ENCODE measurements at regions not wholly inside any gene's neighbourhood (a gene's known extent, or its start where the extent isn't known, plus 50 kb on each side); places are given as distances from the start of the nearest gene placed in this dataset.
A peak's percentile ranks its signal among the peaks of the same experiment; 100 is the strongest.

- H3K9me3 ChIP-seq = no peaks in the 10 kb centered on the region
- intact Hi-C loops (cut with DNase I) = no loop called here
- H3K4me1 ChIP-seq = peaks cover 8% of the 10 kb centered on the region
- no peaks in the 10 kb centered on the region for H3K27me3 ChIP-seq
- H3K9ac ChIP-seq (ENCODE audit: low read depth in 2 of 2, low read length in 2 of 2) = no peak overlapping the region
- no peak for TF ChIP-seq CTCF (IDR thresholded peaks at IDR 0.05)
- no peak for DNase-seq
- H3K27ac ChIP-seq = peak overlapping the region; percentile 79
- H3K36me3 ChIP-seq = no peaks in the 10 kb centered on the region
- no peak overlapping the region for H3K4me3 ChIP-seq
Measured at GRCh38 chr1:9438431-9439073, 100.7 kb upstream of the SLC25A33 start.

GRCh38 chr1:9439074-9439761 is 100.0 kb upstream of the SLC25A33 start:
- DNase-seq = peak; percentile 40
- no peaks in the 10 kb centered on the region for H3K36me3 ChIP-seq
- H3K4me1 ChIP-seq = peaks cover 8% of the 10 kb centered on the region
- TF ChIP-seq CTCF (IDR thresholded peaks at IDR 0.05) = no peak
- no peaks in the 10 kb centered on the region for H3K27me3 ChIP-seq
- no peak overlapping the region for H3K9ac ChIP-seq (ENCODE audit: low read depth in 2 of 2, low read length in 2 of 2)
- H3K27ac ChIP-seq = peak overlapping the region; percentile 79
- intact Hi-C loops (cut with DNase I) = no loop called here
- no peak overlapping the region for H3K4me3 ChIP-seq
- H3K9me3 ChIP-seq = no peaks in the 10 kb centered on the region

GRCh38 chr1:9440261-9440660 is 99.0 kb upstream of the SLC25A33 start:
- H3K27ac ChIP-seq = no peak overlapping the region
- no peaks in the 10 kb centered on the region for H3K27me3 ChIP-seq
- H3K9me3 ChIP-seq = no peaks in the 10 kb centered on the region
- TF ChIP-seq CTCF (IDR thresholded peaks at IDR 0.05) = no peak
- DNase-seq = no peak
- no peak overlapping the region for H3K9ac ChIP-seq (ENCODE audit: low read depth in 2 of 2, low read length in 2 of 2)
- intact Hi-C loops (cut with DNase I) = no loop called here
- peaks cover 8% of the 10 kb centered on the region for H3K4me1 ChIP-seq
- no peak overlapping the region for H3K4me3 ChIP-seq
- no peaks in the 10 kb centered on the region for H3K36me3 ChIP-seq

GRCh38 chr1:9440763-9441194 is 98.5 kb upstream of the SLC25A33 start:
- H3K9ac ChIP-seq (ENCODE audit: low read depth in 2 of 2, low read length in 2 of 2) = no peak overlapping the region
- no peaks in the 10 kb centered on the region for H3K9me3 ChIP-seq
- intact Hi-C loops (cut with DNase I) = no loop called here
- H3K4me1 ChIP-seq = peaks cover 8% of the 10 kb centered on the region
- no peak for DNase-seq
- H3K4me3 ChIP-seq = no peak overlapping the region
- no peaks in the 10 kb centered on the region for H3K27me3 ChIP-seq
- no peaks in the 10 kb centered on the region for H3K36me3 ChIP-seq
- no peak for TF ChIP-seq CTCF (IDR thresholded peaks at IDR 0.05)
- no peak overlapping the region for H3K27ac ChIP-seq

- no peak for TF ChIP-seq CTCF (IDR thresholded peaks at IDR 0.05)
- Histone ChIP-seq H3K9ac (ENCODE audit: low read depth in 2 of 2, low read length in 2 of 2) (no peak overlapping the region), H3K9me3 (no peaks in the 10 kb centered on the region), H3K36me3 (no peaks in the 10 kb centered on the region), H3K27ac (no peak overlapping the region), H3K27me3 (no peaks in the 10 kb centered on the region), H3K4me3 (no peak overlapping the region), H3K4me1 (peaks cover 8% of the 10 kb centered on the region)
- intact Hi-C loops (cut with DNase I) = no loop called here
- no peak for DNase-seq
Measured at GRCh38 chr1:9441451-9442133, 97.7 kb upstream of the SLC25A33 start.

Data from colonic mucosa (tissue), 4 donors.